Liver (tissue), 3 donors: ENCODE measurements at regions not wholly inside any gene's neighbourhood (a gene's known extent, or its start where the extent isn't known, plus 50 kb on each side); places are given as distances from the start of the nearest gene placed in this dataset.
"Not testable (repeated sequence)": the region's sequence is repeated elsewhere in the genome, so short reads cannot be mapped to it uniquely, and the experiment has no call there.

Source experiments
- ATF3 ChIP-seq: IDR thresholded peaks from 2 replicates; pipeline ENCODE4 v1.6.1; 2016; ENCODE audit warnings: antibody characterized with exemption
- CTCF ChIP-seq: fragments of 150-350 bp; IDR thresholded peaks from 2 replicates; pipeline ENCODE4 v1.5.1; 2017; ENCODE audit warnings: improper control_type of control experiment, low read depth, low read length; ENCODE audit not compliant: missing input control
- FOXA1 ChIP-seq: IDR thresholded peaks from 2 replicates; pipeline ENCODE4 v1.6.1; 2016; ENCODE audit warnings: antibody characterized with exemption
- FOXA2 ChIP-seq: IDR thresholded peaks from 2 replicates; pipeline ENCODE4 v1.6.1; 2016; ENCODE audit warnings: antibody characterized with exemption
- GABPA ChIP-seq, 2 donors: IDR thresholded peaks in 1 of 2; conservative IDR thresholded peaks in 1 of 2; 2 replicates each; pipeline ENCODE4 v1.6.1; 2016; ENCODE audit warnings: antibody characterized with exemption in 2 of 2, mild to moderate bottlenecking in 1 of 2, moderate library complexity in 1 of 2
- HNF4A ChIP-seq, 2 donors: conservative IDR thresholded peaks; 2 replicates each; pipeline ENCODE4 v1.6.1; 2016; ENCODE audit warnings: antibody characterized with exemption in 2 of 2, mild to moderate bottlenecking in 2 of 2
- HNF4G ChIP-seq: IDR thresholded peaks from 2 replicates; pipeline ENCODE4 v1.6.1; 2016; ENCODE audit warnings: antibody characterized with exemption
- MAX ChIP-seq: IDR thresholded peaks from 2 replicates; pipeline ENCODE4 v1.6.1; 2016; ENCODE audit warnings: antibody characterized with exemption
- REST ChIP-seq: IDR thresholded peaks from 2 replicates; pipeline ENCODE4 v1.6.1; 2016; ENCODE audit warnings: antibody characterized with exemption, mild to moderate bottlenecking
- RXRA ChIP-seq, 2 donors: IDR thresholded peaks; 2 replicates each; pipeline ENCODE4 v1.6.1; 2017 to 2018; ENCODE audit warnings: antibody characterized with exemption in 2 of 2, mild to moderate bottlenecking in 1 of 2
- YY1 ChIP-seq: IDR thresholded peaks from 2 replicates; pipeline ENCODE4 v1.6.1; 2016; ENCODE audit warnings: antibody characterized with exemption, mild to moderate bottlenecking
- donor health status: healthy.
- donor health status: healthy.

- not testable (repeated sequence) for TF ChIP-seq FOXA2; CTCF; HNF4A (conservative IDR thresholded peaks at IDR 0.05); RXRA (IDR thresholded peaks at IDR 0.05); ATF3; MAX; FOXA1; HNF4G; YY1; REST; GABPA (IDR thresholded peaks at IDR 0.05 in 1 of 2, conservative IDR thresholded peaks at IDR 0.05 in 1 of 2)
Measured at GRCh38 chr9:65426813-65427212, 141.8 kb upstream of the FOXD4L5 start.
